ENCODE measurements at regions not wholly inside any gene's neighbourhood (a gene's known extent, or its start where the extent isn't known, plus 50 kb on each side); places are given as distances from the start of the nearest gene placed in this dataset.

DNA sequence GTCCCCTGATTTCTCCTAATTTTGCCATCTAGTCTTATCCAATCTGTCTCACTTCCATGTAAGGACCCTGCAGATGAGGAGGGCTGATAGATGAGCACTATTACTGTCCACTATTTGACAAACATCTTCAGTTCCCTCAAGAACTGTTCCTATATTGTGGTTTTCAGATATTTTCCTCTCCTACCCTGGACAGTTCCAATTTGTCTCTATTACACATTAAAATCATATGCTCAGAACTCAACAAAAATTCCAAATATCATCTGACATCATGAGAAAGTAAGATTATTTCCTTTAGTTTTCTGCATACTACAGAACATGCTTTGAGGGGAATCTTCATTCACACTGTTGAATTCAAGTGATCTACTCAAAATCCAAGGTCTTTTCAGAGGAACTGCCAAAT lies 265.6 kb upstream of the ARID1B start:
- H3K4me3 ChIP-seq (ENCODE audit: low read depth, low read length) = no peak overlapping the region
- TF ChIP-seq, protein P1, sequence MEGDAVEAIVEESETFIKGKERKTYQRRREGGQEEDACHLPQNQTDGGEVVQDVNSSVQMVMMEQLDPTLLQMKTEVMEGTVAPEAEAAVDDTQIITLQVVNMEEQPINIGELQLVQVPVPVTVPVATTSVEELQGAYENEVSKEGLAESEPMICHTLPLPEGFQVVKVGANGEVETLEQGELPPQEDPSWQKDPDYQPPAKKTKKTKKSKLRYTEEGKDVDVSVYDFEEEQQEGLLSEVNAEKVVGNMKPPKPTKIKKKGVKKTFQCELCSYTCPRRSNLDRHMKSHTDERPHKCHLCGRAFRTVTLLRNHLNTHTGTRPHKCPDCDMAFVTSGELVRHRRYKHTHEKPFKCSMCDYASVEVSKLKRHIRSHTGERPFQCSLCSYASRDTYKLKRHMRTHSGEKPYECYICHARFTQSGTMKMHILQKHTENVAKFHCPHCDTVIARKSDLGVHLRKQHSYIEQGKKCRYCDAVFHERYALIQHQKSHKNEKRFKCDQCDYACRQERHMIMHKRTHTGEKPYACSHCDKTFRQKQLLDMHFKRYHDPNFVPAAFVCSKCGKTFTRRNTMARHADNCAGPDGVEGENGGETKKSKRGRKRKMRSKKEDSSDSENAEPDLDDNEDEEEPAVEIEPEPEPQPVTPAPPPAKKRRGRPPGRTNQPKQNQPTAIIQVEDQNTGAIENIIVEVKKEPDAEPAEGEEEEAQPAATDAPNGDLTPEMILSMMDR (IDR thresholded peaks at IDR 0.05; ENCODE audit: borderline replicate concordance, insufficient read depth, low read depth, low read length) = no peak

DNA sequence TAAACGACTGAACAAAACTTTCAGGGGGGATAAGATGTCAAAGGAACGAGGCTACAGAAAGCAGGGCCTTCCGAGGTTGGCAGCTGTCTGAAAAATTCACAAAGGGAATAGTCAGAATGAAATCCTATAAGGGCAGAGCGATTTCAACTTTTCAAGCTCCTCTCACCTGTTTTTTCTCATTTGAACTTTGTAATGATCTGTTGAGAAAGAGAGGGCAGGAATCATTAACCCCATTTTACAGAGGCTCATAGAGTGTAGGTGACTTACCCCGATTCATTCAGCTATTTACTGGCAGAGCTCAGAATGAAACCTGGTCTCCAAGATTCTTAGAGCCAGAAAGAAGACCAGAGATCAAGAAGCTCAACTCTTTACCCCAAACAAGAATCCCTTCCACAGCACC lies 266.1 kb upstream of the ARID1B start:
- TF ChIP-seq, protein P1 (IDR thresholded peaks at IDR 0.05; ENCODE audit: borderline replicate concordance, insufficient read depth, low read depth, low read length) = no peak
- H3K4me3 ChIP-seq (ENCODE audit: low read depth, low read length) = no peak overlapping the region

DNA sequence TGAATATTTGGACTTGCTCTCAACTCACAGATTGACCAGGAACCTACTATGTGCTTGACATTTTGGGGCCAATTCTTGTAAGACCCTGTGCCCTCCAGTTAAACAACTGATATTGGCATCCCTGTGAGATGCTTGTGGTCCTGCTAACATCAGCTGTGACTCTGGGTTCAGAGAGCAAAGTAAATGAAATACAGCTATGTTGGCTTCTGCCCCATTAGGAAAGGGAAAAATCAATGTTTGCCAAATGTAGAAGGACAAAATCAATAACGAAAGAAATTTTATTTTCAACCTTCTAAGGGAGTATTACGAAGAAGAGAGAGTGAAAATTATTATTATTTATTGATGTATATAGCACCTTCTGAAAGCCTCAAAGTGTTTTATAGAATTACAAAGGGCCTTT lies 266.9 kb upstream of the ARID1B start:
- TF ChIP-seq, protein P1 (IDR thresholded peaks at IDR 0.05; ENCODE audit: borderline replicate concordance, insufficient read depth, low read depth, low read length) = no peak

DNA sequence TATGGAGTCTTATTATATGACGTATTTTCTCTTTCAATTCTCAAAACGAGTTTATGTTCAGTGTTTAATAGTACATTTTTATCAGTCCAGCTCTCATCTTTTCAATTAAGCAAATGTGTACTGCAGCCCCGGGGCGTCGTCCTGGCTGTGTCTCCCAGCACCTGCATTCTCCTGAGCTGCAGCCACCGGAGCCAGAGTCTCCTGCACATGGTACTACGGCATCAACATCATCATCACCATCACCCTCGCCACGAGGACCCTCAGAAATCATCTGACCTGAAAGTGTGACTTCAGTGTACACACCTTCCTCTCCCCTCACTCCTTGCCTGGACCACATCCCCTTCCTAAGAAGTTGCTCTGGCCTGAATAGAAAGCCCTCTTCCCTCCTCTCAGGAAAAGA lies 267.7 kb upstream of the ARID1B start:
- no peak overlapping the region for H3K4me3 ChIP-seq (ENCODE audit: low read depth, low read length)
- TF ChIP-seq, protein P1 (IDR thresholded peaks at IDR 0.05; ENCODE audit: borderline replicate concordance, insufficient read depth, low read depth, low read length) = no peak

More for the DNA sequence above, 266.9 kb upstream of the ARID1B start:
- H3K4me3 ChIP-seq (ENCODE audit: low read depth, low read length) = no peak overlapping the region

DNA sequence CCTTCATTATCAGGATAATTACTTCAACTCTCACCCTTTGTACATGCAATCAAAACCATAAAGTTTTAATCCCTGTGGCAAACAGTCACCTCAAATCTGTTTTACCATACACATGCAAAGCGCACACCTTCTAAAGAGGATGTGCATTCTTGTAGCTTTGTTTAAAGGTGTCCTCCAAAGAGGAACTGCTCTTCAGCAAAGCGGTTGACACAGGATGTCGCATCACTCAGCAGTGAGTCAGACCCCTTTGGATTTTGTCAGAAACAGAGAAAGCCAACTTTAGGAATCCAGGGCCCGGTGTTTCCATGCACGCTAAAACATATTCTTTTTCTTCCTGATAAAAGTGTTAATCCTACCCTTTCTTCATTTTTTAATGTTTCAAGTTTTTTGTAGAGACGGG lies 268.3 kb upstream of the ARID1B start:
- H3K4me3 ChIP-seq (ENCODE audit: low read depth, low read length) = no peak overlapping the region
- TF ChIP-seq, protein P1 (IDR thresholded peaks at IDR 0.05; ENCODE audit: borderline replicate concordance, insufficient read depth, low read depth, low read length) = no peak

DNA sequence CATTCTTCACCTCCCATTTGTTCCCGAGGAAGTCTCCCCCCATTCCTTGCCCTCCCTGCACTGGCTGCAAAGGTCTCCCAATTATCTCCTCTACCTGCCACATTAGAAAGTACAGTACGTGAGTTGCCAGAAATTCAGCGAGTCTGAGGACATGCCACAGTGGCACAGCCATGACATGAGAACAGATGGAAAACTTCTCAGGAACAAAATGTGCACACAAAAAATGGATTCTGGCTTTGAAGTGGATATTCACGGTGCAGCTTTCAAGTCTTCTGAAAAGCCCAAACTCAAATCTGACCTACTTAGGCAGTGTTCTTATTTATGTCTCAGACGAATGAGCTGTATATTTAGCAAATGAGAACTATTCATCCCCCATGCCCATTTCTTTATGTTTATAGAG lies 269.1 kb upstream of the ARID1B start:
- TF ChIP-seq, protein P1 (IDR thresholded peaks at IDR 0.05; ENCODE audit: borderline replicate concordance, insufficient read depth, low read depth, low read length) = no peak
- H3K4me3 ChIP-seq (ENCODE audit: low read depth, low read length) = no peak overlapping the region

DNA sequence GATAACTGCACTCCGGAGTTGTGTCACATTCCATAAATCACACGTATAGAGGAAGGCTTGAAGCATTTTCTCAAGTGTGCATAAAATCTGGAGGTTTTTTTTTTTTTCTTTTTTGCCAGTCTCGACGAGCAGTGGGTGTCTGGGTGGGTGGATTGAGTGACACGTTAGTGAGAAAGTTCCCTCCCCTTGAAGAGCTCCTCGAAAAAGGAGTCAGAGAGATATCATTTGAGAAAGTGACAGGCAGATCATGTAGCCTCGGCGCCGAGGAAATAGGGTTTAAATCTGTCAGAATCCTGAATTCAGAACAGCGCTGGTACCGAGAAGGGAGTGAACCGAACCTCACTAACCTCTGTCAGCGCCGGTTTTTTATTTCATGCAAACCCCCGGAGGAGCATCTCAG lies 269.5 kb upstream of the ARID1B start:
- TF ChIP-seq, protein P1 (IDR thresholded peaks at IDR 0.05; ENCODE audit: borderline replicate concordance, insufficient read depth, low read depth, low read length) = no peak
- H3K4me3 ChIP-seq (ENCODE audit: low read depth, low read length) = no peak overlapping the region
